ENCODE measurements at regions not wholly inside any gene's neighbourhood (a gene's known extent, or its start where the extent isn't known, plus 50 kb on each side); places are given as distances from the start of the nearest gene placed in this dataset.

- TF ChIP-seq, protein P1, sequence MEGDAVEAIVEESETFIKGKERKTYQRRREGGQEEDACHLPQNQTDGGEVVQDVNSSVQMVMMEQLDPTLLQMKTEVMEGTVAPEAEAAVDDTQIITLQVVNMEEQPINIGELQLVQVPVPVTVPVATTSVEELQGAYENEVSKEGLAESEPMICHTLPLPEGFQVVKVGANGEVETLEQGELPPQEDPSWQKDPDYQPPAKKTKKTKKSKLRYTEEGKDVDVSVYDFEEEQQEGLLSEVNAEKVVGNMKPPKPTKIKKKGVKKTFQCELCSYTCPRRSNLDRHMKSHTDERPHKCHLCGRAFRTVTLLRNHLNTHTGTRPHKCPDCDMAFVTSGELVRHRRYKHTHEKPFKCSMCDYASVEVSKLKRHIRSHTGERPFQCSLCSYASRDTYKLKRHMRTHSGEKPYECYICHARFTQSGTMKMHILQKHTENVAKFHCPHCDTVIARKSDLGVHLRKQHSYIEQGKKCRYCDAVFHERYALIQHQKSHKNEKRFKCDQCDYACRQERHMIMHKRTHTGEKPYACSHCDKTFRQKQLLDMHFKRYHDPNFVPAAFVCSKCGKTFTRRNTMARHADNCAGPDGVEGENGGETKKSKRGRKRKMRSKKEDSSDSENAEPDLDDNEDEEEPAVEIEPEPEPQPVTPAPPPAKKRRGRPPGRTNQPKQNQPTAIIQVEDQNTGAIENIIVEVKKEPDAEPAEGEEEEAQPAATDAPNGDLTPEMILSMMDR (IDR thresholded peaks at IDR 0.05; ENCODE audit: low read depth, low read length) = no peak
- no peak overlapping the region for H3K4me3 ChIP-seq (ENCODE audit: low read depth, low read length)
These were observed 423.2 kb upstream of the SGCG start for GRCh38 chr13:22757530-22758120.

DNA sequence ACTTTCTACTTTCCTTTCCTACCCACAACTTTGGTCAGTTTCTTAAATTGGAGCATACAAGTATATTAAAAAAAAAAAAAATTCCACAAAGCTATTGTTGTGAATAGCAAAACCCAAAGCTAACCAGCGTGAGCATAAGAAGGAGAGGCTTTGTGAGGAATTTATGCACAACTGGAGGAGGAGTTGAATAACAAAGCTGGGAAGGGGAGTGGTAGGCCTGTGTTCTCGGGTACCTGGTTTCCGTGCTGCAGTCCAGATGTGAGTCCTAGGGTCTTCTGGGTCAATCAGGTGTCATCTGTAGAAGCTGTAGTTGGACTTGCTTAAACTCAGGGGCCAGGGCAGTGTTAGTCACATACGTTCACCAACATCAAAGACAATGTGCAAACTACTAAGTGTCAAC lies 422.5 kb upstream of the SGCG start:
- TF ChIP-seq, protein P1 (IDR thresholded peaks at IDR 0.05; ENCODE audit: low read depth, low read length) = no peak
- no peak overlapping the region for H3K4me3 ChIP-seq (ENCODE audit: low read depth, low read length)

GRCh38 chr13:22761709-22762108 lies 419.1 kb upstream of the SGCG start:
- TF ChIP-seq, protein P1 (IDR thresholded peaks at IDR 0.05; ENCODE audit: low read depth, low read length) = no peak
- no peak overlapping the region for H3K4me3 ChIP-seq (ENCODE audit: low read depth, low read length)

DNA sequence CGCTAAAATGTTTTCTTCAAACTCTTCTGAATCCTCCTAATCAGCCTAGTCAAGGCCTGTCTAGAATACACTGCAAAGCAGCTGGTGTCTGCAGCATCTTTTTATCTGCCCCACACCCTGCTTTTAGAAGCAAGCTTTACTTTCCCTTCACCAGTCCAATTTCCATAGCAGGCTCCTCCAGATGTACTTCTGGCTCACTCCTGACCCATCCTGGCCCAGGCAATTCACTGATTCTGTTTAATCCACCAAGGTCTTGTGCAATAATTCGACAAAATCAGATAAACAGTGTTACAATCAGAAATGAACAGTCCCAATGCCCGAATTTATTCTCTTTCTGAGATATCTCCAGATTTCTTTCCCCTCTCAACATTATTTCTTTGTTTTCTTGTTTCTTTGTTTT lies 415.2 kb upstream of the SGCG start:
- H3K4me3 ChIP-seq (ENCODE audit: low read depth, low read length) = no peak overlapping the region
- TF ChIP-seq, protein P1 (IDR thresholded peaks at IDR 0.05; ENCODE audit: low read depth, low read length) = no peak

- TF ChIP-seq, protein P1 (IDR thresholded peaks at IDR 0.05; ENCODE audit: low read depth, low read length) = no peak
- H3K4me3 ChIP-seq (ENCODE audit: low read depth, low read length) = no peak overlapping the region
These were observed 409.9 kb upstream of the SGCG start for GRCh38 chr13:22770891-22771290.

- no peak overlapping the region for H3K4me3 ChIP-seq (ENCODE audit: low read depth, low read length)
- TF ChIP-seq, protein P1 (IDR thresholded peaks at IDR 0.05; ENCODE audit: low read depth, low read length) = no peak
These were observed 407.3 kb upstream of the SGCG start for GRCh38 chr13:22773465-22773864.

GRCh38 chr13:22776394-22777186 lies 404.2 kb upstream of the SGCG start:
- TF ChIP-seq, protein P1 (IDR thresholded peaks at IDR 0.05; ENCODE audit: low read depth, low read length) = no peak
- no peak overlapping the region for H3K4me3 ChIP-seq (ENCODE audit: low read depth, low read length)

Measured in WI38 (cell line).